SIG-M5 treated with dmso at 0.1 percent for 504 hours (cell line): ENCODE measurements at regions not wholly inside any gene's neighbourhood (a gene's known extent, or its start where the extent isn't known, plus 50 kb on each side); places are given as distances from the start of the nearest gene placed in this dataset.

ENCODE experiments used
- DNase-seq: peaks from one replicate; lab custom pipeline; 2025; ENCODE audit not compliant: unreplicated experiment; lab: John Stamatoyannopoulos, UW

- no peak for DNase-seq
These were observed 450.3 kb downstream of the RMST start for GRCh38 chr12:97912943-97913342.

GRCh38 chr12:97921979-97922722, 459.5 kb downstream of the RMST start:
- DNase-seq: no peak

- no peak for DNase-seq
These were observed 460.9 kb downstream of the RMST start for GRCh38 chr12:97923546-97923945.

GRCh38 chr12:97924122-97924521, 461.5 kb downstream of the RMST start:
- no peak for DNase-seq

- no peak for DNase-seq
These were observed 465.4 kb downstream of the RMST start for GRCh38 chr12:97927977-97928376.

GRCh38 chr12:97936165-97936564, 473.6 kb downstream of the RMST start:
- no peak for DNase-seq

- no peak for DNase-seq
These were observed 475.4 kb downstream of the RMST start for GRCh38 chr12:97938031-97938430.

- no peak for DNase-seq
These were observed 476.6 kb downstream of the RMST start for GRCh38 chr12:97939156-97939555.

- no peak for DNase-seq
These were observed 477.5 kb downstream of the RMST start for GRCh38 chr12:97940105-97940504.

- DNase-seq: no peak
These were observed 478.0 kb downstream of the RMST start for GRCh38 chr12:97940629-97941028.

- no peak for DNase-seq
These were observed 479.2 kb downstream of the RMST start for GRCh38 chr12:97941686-97942354.

- no peak for DNase-seq
These were observed 480.8 kb downstream of the RMST start for GRCh38 chr12:97943359-97943758.

- no peak for DNase-seq
These were observed 482.0 kb downstream of the RMST start for GRCh38 chr12:97944576-97944975.

- DNase-seq: no peak
These were observed 484.1 kb downstream of the RMST start for GRCh38 chr12:97946701-97947100.

GRCh38 chr12:97948591-97948990, 486.0 kb downstream of the RMST start:
- DNase-seq: no peak

- DNase-seq: no peak
These were observed 488.6 kb downstream of the RMST start for GRCh38 chr12:97951239-97951638.

- no peak for DNase-seq
These were observed 489.1 kb downstream of the RMST start for GRCh38 chr12:97951717-97952116.

- no peak for DNase-seq
These were observed 494.5 kb downstream of the RMST start for GRCh38 chr12:97957109-97957508.

GRCh38 chr12:97960225-97960624, 497.6 kb downstream of the RMST start:
- DNase-seq: no peak

GRCh38 chr12:97960741-97961608, 498.4 kb downstream of the RMST start:
- peak; percentile 14 for DNase-seq

GRCh38 chr12:97967831-97968230, 505.2 kb downstream of the RMST start:
- no peak for DNase-seq
